Gastrocnemius medialis (tissue), 4 donors: ENCODE measurements at regions not wholly inside any gene's neighbourhood (a gene's known extent, or its start where the extent isn't known, plus 50 kb on each side); places are given as distances from the start of the nearest gene placed in this dataset.

ENCODE experiments used
- CTCF ChIP-seq, 5 experiments: fragments of 450-650 bp in 3 of 5; fragments of 200-600 bp in 2 of 5; sonication (generic) in 2 of 5; IDR thresholded peaks in 4 of 5; conservative IDR thresholded peaks in 1 of 5; 1 replicate in 4 of 5; 2 replicates in 1 of 5; pipeline ENCODE4 v1.5.1; 2016 to 2019; ENCODE audit warnings: antibody characterized with exemption in 5 of 5, mild to moderate bottlenecking in 3 of 5, moderate library complexity in 3 of 5
- POLR2A ChIP-seq, 2 donors: fragments of 450-650 bp; IDR thresholded peaks; one replicate each; pipeline ENCODE4 v1.6.1; 2017; ENCODE audit warnings: antibody characterized with exemption in 2 of 2, mild to moderate bottlenecking in 2 of 2, moderate library complexity in 2 of 2

GRCh38 chr10:64156166-64156565, 635.0 kb downstream of the REEP3 start:
- TF ChIP-seq CTCF (IDR thresholded peaks at IDR 0.05 in 4 of 5, conservative IDR thresholded peaks at IDR 0.05 in 1 of 5) (no peak), POLR2A (IDR thresholded peaks at IDR 0.05) (no peak)
